ENCODE measurements at regions not wholly inside any gene's neighbourhood (a gene's known extent, or its start where the extent isn't known, plus 50 kb on each side); places are given as distances from the start of the nearest gene placed in this dataset.

GRCh38 chr21:24011087-24011486 lies 1596.2 kb downstream of the MRPL39 start:
- no peak for TF ChIP-seq CTCF (IDR thresholded peaks at IDR 0.05; ENCODE audit: low read length)
- no peak for TF ChIP-seq EZH2 (optimal IDR thresholded peaks at IDR 0.05; ENCODE audit: low read depth, low read length)
- no peak for TF ChIP-seq EZH2phosphoT487 (IDR thresholded peaks at IDR 0.05; ENCODE audit: low read length)
